T-helper 2 cell (primary cell): ENCODE measurements at regions not wholly inside any gene's neighbourhood (a gene's known extent, or its start where the extent isn't known, plus 50 kb on each side); places are given as distances from the start of the nearest gene placed in this dataset.
"Not testable (repeated sequence)": the region's sequence is repeated elsewhere in the genome, so short reads cannot be mapped to it uniquely, and the experiment has no call there.

ENCODE experiments used
- DNase-seq, 5 experiments: peaks; one replicate each; pipeline versions ENCODE4 v3.0.0 to v3.0.0-alpha.2; 2012 to 2022

DNA sequence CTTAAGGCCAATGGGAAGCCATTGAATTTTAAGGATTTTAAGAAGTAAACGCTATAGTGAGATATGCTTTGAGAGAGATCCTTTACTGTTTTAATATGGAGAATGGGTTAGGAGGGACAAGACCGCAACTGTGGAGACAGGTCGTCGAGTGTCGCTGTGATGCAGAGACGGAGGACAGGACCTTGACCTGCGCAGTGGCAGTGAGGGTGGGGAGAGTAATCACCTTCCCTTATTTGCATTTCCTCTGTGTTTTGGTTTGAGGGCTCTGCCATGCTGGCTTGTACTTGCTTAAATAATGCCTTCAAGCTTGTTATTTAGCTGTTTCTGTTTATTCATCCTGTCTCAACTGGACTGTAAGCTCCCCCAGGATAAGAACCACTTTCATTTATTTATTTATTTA, 345.0 kb downstream of the FBXW7 start:
- no peak for DNase-seq

- DNase-seq: no peak
These were observed 346.3 kb downstream of the FBXW7 start for GRCh38 chr4:152189451-152190179.

GRCh38 chr4:152188801-152189200, 347.1 kb downstream of the FBXW7 start:
- DNase-seq: no peak

- DNase-seq: no peak
These were observed 348.2 kb downstream of the FBXW7 start for GRCh38 chr4:152187693-152188092.

GRCh38 chr4:152185786-152186550, 349.9 kb downstream of the FBXW7 start:
- no peak for DNase-seq

- no peak for DNase-seq
These were observed 354.7 kb downstream of the FBXW7 start for GRCh38 chr4:152181150-152181549.

DNA sequence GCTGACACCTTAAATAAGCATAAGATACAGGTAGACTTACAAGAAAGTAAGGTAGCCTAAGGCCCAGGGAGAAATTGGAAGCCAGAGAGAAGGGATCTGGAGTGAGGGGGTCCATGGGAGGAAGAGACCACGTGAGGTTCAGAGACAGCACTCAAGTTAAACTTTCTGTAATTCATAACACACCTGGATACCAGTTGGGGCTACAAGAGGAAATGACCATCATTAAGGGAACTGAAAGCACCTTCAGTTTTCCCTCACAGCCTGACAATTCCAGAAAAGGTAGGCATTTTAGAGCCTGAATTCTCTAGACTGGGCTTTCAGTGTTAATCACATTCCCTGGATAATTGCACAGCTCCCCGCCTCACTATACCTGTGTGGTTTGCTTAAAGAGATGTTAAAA, 355.5 kb downstream of the FBXW7 start:
- DNase-seq: no peak

DNA sequence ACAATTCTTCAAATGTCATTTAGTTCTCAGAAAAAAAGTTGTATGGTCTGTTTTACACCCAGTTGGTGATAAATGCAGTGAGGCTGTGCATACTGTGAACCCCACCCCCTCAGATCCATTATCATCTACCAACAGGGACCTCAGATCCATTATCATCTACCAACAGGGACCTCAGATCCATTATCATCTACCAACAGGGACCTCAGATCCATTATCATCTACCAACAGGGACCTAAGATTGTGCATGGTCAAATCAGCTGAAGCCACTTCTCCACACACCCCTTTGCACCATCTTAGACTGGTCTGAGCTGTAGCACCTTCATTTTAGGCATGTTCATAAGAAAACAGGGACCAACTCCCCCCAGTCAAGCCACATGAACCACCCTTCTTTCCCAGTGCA, 358.4 kb downstream of the FBXW7 start:
- DNase-seq: not testable (repeated sequence)

GRCh38 chr4:152176627-152177214, 359.2 kb downstream of the FBXW7 start:
- no peak for DNase-seq

DNA sequence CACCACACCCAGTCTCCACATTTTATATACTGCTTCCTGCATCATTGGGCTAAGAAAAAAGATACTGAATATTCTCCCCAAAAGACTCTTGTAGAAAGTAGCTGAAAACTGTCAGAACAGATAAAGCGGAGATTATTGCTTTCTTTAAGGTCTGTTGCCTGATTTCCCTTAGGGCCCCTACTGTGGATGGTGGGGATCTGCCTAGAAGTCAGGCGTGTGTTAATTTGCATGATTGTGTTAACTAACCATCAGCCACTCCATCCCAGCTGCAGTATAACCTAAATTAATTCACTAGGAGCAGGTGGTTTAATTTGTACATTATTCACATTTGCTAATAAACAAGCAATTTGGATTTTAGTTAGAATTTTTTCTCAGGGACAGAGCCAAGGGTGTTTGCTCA, 360.3 kb downstream of the FBXW7 start:
- DNase-seq: no peak

- DNase-seq: no peak
These were observed 363.7 kb downstream of the FBXW7 start for GRCh38 chr4:152172146-152172545.

DNA sequence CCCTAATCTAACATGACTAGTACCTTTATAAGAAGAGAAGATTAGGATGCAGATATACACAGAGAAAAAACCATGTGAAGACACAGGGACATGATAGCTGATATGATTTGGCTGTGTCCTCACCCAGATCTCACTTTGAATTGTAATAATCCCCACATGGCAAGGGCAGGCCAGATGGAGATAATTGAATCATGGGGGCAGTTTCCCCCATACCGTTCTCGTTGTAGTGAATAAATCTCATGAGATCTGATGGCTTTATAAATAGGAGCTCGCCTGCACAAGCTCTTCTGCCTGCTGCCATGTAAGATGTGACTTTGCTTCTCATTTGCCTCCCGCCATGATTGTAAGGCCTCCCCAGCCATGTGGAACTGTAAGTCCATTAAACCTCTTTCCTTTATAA, 364.3 kb downstream of the FBXW7 start:
- no peak for DNase-seq

- no peak for DNase-seq
These were observed 366.2 kb downstream of the FBXW7 start for GRCh38 chr4:152169683-152170082.

- DNase-seq: no peak
These were observed 366.8 kb downstream of the FBXW7 start for GRCh38 chr4:152168987-152169616.

DNA sequence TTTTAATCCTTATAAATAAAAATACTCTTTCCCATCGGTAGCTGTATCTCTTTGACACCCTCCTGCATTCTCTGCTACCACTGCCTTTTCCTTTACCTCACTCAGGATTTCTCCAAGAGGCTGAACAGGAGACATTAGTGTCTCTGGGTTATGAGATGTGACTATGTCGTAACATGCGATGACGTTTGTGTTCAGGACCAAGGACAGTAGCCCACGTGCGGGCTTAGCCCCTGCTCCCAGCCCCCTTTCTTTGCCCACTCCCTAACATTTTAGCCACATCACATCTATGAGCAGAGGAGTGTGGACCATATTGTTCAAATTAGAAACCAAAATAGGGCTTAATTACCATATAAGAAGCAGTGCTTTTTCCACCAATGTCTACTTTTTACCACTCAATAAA, 369.3 kb downstream of the FBXW7 start:
- DNase-seq: no peak

DNA sequence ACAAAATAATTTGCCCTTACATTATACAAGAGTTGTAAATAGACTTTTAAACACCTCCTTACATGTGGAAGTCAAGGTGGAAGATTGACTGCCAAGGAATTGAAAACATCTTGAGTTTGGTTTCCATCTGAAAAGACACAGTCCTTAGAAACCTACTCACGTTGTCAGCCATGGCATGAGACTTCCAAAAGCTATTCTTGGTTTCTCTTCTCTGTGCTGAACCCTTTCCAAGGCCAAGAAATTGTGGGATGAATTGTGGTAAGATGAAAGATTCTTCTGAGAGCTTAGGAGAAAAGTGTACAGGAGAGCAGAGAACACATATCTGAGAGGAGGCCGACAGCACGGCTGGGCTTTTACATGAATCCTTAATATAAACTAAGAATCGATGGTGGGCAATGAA, 370.0 kb downstream of the FBXW7 start:
- DNase-seq: no peak

GRCh38 chr4:152165146-152165545, 370.7 kb downstream of the FBXW7 start:
- DNase-seq: no peak

DNA sequence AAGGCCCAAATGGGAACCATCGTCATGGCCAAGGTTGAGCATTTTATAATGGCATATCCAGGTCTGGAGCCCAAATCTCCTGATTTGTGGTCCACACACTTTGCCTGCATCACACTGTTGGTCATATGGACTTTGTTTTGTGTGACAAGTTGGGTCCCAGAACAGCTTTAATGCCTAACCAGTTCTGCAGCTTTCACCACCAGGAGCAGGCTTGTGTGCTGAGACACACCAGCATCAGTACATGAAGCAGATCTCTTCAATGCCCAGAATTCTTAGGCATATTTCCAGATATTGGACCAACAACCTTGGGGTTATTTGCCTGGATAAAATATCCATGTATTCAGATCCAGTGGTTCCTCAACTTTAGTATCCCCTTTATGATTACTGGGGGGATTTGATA, 371.3 kb downstream of the FBXW7 start:
- no peak for DNase-seq

DNA sequence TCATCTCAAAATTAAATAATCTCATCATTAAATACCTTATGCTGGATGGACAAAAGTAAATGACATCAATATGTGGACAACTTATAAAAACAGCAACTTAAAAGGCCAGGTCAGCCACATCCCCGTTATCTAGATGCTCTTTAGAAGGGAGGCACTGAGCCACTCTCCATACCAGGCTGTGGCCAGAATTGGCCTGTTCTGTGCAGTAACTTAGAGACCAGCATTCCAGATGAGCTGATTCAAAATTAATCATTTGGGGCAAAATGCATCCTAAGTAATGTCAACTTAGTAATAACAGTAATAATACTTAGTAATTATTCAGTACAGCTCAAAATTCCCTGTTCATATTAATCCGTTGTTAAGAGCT, 373.6 kb downstream of the FBXW7 start:
- no peak for DNase-seq

- DNase-seq: no peak
These were observed 374.1 kb downstream of the FBXW7 start for GRCh38 chr4:152161676-152162330.

- no peak for DNase-seq
These were observed 375.6 kb downstream of the FBXW7 start for GRCh38 chr4:152160225-152160800.

- no peak for DNase-seq
These were observed 376.1 kb downstream of the FBXW7 start for GRCh38 chr4:152159773-152160172.

DNA sequence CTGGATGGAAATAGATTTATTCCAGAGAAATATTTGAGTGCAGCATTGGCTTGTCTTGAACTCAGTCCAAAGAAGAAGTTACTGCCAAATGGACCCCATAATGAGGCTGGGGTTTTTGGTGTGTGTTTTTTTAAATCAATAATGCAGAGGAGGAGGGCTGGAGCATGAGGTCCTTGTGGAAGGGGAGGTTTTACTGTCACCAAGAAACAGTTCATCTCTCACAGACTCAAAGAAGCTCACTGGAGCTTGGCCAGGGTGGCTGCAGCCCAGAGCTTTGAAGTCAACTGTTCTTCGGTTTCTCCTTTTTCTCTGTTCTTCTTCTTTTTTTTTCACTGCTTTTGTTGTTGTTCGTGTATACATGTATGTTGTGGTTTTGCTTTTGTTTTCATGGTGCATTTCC, 377.7 kb downstream of the FBXW7 start:
- no peak for DNase-seq
